ENCODE measurements at regions not wholly inside any gene's neighbourhood (a gene's known extent, or its start where the extent isn't known, plus 50 kb on each side); places are given as distances from the start of the nearest gene placed in this dataset.

DNA sequence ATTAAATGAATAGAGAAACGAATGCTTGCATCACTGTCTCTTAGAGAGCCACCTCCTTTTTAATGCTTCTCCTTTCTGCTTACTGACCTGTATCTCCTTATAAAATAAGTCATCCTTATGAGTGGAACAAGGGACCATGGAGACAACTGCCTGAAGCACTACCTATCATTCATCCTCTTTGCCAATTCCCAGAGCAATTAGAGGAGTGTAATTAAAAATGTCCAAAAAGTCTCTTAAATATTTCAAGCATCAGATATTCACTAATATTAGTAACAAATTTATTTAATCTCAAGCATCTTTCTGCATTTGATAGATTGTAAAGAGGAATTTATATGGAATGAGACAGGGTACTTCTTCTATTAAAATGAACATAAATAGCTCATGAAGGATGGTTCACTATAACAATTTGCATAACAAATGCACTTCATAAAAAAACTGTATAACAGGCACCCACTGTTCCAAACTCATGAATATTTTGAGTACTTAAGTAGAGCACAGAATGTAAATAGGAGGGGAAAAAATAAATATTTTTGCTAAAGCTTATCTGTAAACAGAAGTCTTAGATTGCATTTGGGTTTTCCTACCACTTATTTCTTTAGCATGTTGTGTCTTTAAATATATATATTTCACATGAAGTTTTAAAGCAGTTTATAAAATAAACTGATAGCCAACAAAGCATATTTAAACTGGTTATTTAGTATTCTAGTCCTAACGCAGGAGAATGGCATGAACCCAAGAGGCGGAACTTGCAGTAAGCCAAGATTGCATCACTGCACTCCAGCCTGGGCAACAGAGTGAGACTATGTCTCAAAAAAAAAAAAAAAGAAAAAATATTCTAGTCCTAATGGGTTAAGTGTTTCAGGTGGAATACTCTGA lies 269.3 kb downstream of the TBL1XR1 start:
- TF ChIP-seq, protein P1, sequence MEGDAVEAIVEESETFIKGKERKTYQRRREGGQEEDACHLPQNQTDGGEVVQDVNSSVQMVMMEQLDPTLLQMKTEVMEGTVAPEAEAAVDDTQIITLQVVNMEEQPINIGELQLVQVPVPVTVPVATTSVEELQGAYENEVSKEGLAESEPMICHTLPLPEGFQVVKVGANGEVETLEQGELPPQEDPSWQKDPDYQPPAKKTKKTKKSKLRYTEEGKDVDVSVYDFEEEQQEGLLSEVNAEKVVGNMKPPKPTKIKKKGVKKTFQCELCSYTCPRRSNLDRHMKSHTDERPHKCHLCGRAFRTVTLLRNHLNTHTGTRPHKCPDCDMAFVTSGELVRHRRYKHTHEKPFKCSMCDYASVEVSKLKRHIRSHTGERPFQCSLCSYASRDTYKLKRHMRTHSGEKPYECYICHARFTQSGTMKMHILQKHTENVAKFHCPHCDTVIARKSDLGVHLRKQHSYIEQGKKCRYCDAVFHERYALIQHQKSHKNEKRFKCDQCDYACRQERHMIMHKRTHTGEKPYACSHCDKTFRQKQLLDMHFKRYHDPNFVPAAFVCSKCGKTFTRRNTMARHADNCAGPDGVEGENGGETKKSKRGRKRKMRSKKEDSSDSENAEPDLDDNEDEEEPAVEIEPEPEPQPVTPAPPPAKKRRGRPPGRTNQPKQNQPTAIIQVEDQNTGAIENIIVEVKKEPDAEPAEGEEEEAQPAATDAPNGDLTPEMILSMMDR (IDR thresholded peaks at IDR 0.05; ENCODE audit: low read length, missing control alignments) = no peak

DNA sequence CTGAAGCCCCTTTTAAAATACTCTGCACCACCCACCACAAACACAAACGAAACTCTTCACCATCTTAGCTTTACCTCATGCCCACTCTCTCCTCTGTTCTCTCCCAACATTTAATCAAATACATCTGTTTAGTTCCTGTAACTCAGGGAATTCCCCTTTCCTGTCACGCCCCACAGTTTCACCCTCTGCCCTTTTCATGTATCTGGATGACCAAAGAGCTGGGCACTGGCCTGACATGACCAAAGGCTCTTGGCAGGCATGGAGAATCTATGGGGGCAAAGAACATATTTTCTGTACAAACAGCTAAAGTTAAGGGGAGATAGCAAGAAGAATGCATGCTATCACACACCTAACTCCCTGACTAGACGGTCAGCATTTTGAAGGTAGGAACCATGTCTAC lies 270.0 kb downstream of the TBL1XR1 start:
- no peak overlapping the region for H3K4me3 ChIP-seq (replicated peaks; ENCODE audit: low read depth, low read length)
- DNase-seq (ENCODE audit: low read depth) = no peak
- TF ChIP-seq, protein P1 (IDR thresholded peaks at IDR 0.05; ENCODE audit: low read length, missing control alignments) = no peak

More for the DNA sequence above, 269.3 kb downstream of the TBL1XR1 start:
- DNase-seq (ENCODE audit: low read depth) = no peak
- H3K4me3 ChIP-seq (replicated peaks; ENCODE audit: low read depth, low read length) = no peak overlapping the region

DNA sequence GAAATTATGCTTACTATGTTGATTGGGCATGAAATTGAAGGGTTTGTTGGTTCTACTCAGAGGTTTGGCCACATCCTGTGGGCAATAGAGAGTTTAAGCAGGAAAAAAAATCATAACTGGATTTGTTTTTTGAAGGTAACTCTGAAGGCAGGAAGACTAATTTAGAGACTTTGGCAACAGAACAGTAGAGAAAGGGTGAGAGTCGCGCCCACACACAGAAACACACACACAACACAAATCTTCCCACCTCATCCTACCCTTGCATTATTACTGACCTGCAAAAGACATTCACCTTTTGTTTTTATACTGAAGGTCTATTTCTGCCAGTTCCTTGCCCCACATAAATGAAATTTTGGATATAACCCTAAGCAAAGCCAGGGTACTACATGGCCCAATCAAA lies 270.6 kb downstream of the TBL1XR1 start:
- TF ChIP-seq, protein P1 (IDR thresholded peaks at IDR 0.05; ENCODE audit: low read length, missing control alignments) = no peak
- H3K4me3 ChIP-seq (replicated peaks; ENCODE audit: low read depth, low read length) = no peak overlapping the region
- no peak for DNase-seq (ENCODE audit: low read depth)

DNA sequence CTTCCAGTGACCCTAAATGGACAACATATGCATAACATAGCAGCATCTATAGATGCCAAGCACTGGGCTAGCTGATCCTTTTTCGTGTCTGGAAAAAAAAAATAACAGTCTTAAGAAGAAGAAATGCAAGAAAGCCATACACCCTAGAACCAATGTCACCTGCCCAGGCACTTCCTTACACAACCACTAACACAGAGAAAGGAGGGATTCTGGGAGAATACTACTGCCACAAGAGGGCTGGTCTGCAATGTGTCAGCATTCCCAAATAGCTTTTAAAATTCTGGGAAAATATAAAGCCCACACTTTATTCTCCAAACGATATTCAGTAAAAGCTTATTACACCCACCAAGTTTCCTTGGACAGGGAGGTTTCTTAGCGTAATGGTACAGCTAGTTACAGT lies 271.2 kb downstream of the TBL1XR1 start:
- no peak overlapping the region for H3K4me3 ChIP-seq (replicated peaks; ENCODE audit: low read depth, low read length)
- TF ChIP-seq, protein P1 (IDR thresholded peaks at IDR 0.05; ENCODE audit: low read length, missing control alignments) = no peak
- no peak for DNase-seq (ENCODE audit: low read depth)

DNA sequence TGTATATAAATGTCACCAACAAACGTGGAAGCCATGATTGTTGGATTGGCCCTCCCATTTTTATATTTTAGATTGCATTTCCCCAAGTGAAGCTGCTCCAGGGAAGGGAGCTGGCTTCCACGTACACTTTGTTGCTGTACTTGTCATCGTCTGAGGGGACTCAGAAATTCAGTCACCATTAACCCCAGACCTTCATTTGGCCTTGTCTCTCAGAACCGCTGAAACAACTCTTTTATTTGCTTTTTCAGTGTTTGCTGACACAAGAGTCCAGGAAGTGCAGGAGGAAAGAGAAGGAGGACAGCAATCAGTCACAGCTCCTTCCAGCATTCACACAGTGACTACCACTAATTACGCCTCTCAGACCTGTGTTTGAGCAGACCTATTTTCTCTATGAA lies 276.5 kb downstream of the TBL1XR1 start:
- no peak overlapping the region for H3K4me3 ChIP-seq (replicated peaks; ENCODE audit: low read depth, low read length)
- DNase-seq (ENCODE audit: low read depth) = no peak
- TF ChIP-seq, protein P1 (IDR thresholded peaks at IDR 0.05; ENCODE audit: low read length, missing control alignments) = no peak

DNA sequence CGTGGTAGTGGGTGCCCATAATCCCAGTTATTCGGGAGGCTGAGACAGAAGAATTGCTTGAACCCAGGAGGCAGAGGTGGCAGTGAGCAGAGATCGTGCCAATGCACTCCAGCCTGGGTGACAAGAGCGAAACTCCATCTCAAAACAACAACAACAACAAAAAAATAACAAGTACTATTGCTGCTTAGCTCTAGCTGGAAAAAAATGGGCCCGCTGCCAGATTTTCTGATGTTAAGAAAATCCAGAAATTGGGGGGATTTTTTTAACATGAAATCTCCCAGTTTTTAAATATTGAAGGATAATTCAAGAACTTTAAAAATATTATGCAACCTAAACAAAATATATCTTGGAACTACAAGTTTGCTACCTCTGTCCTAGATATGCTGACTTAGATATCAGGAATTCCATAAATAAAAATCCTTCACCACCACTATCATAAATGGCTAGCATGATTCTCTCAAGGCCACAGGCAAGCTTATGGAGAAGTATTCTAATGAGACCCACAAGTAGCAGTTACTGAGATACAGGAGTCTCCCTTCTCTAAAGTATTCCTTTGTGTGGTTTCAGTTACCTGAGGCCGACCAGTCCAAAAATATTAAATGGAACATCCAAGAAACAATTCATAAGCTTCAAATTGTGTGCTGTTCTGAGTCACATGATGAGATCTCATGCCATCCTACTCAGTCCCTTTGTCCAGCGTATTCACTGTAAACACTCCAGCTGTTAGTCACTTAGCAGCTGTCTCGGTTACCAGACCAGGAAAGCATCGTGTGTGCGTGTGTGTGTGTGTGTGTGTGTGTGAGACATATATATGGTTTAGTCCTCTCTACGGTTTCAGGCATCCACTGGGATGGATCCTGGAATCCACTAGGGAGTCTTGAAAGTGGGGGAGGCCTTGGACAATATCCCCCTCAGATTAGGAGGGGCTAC lies 277.2 kb downstream of the TBL1XR1 start:
- H3K4me3 ChIP-seq (replicated peaks; ENCODE audit: low read depth, low read length) = no peak overlapping the region
- DNase-seq (ENCODE audit: low read depth) = peak; percentile 72
- TF ChIP-seq, protein P1 (IDR thresholded peaks at IDR 0.05; ENCODE audit: low read length, missing control alignments) = no peak
